IPS-11a (cell line): ENCODE measurements at regions not wholly inside any gene's neighbourhood (a gene's known extent, or its start where the extent isn't known, plus 50 kb on each side); places are given as distances from the start of the nearest gene placed in this dataset.

Source experiments
- H3K4me3 ChIP-seq: one replicate; pipeline ENCODE4 v1.5.1; 2013; ENCODE audit warnings: low read depth, low read length, control low read depth

GRCh38 chr14:85122690-85123089 lies 407.3 kb upstream of the FLRT2 start:
- H3K4me3 ChIP-seq, result no peak overlapping the region

- no peak overlapping the region for H3K4me3 ChIP-seq
Measured at GRCh38 chr14:85123755-85124154, 406.2 kb upstream of the FLRT2 start.

- no peak overlapping the region for H3K4me3 ChIP-seq
Measured at GRCh38 chr14:85124631-85125290, 405.2 kb upstream of the FLRT2 start.

GRCh38 chr14:85125291-85125670 lies 404.7 kb upstream of the FLRT2 start:
- H3K4me3 ChIP-seq, result no peak overlapping the region

- H3K4me3 ChIP-seq, result no peak overlapping the region
Measured at GRCh38 chr14:85129921-85130320, 400.0 kb upstream of the FLRT2 start.

GRCh38 chr14:85131226-85131922 lies 398.6 kb upstream of the FLRT2 start:
- H3K4me3 ChIP-seq, result no peak overlapping the region

GRCh38 chr14:85142982-85143381 lies 387.0 kb upstream of the FLRT2 start:
- H3K4me3 ChIP-seq, result no peak overlapping the region

- no peak overlapping the region for H3K4me3 ChIP-seq
Measured at GRCh38 chr14:85146779-85147178, 383.2 kb upstream of the FLRT2 start.

GRCh38 chr14:85150166-85150565 lies 379.8 kb upstream of the FLRT2 start:
- no peak overlapping the region for H3K4me3 ChIP-seq

- no peak overlapping the region for H3K4me3 ChIP-seq
Measured at GRCh38 chr14:85154714-85155113, 375.2 kb upstream of the FLRT2 start.

GRCh38 chr14:85156319-85156718 lies 373.6 kb upstream of the FLRT2 start:
- no peak overlapping the region for H3K4me3 ChIP-seq

GRCh38 chr14:85159726-85160125 lies 370.2 kb upstream of the FLRT2 start:
- no peak overlapping the region for H3K4me3 ChIP-seq

- H3K4me3 ChIP-seq, result no peak overlapping the region
Measured at GRCh38 chr14:85165094-85165493, 364.9 kb upstream of the FLRT2 start.

- H3K4me3 ChIP-seq, result no peak overlapping the region
Measured at GRCh38 chr14:85169381-85169780, 360.6 kb upstream of the FLRT2 start.

GRCh38 chr14:85172290-85172689 lies 357.7 kb upstream of the FLRT2 start:
- no peak overlapping the region for H3K4me3 ChIP-seq

GRCh38 chr14:85172889-85173477 lies 357.0 kb upstream of the FLRT2 start:
- H3K4me3 ChIP-seq, result no peak overlapping the region

GRCh38 chr14:85175556-85175955 lies 354.4 kb upstream of the FLRT2 start:
- H3K4me3 ChIP-seq, result no peak overlapping the region

GRCh38 chr14:85178864-85179263 lies 351.1 kb upstream of the FLRT2 start:
- H3K4me3 ChIP-seq, result no peak overlapping the region

GRCh38 chr14:85180876-85181275 lies 349.1 kb upstream of the FLRT2 start:
- no peak overlapping the region for H3K4me3 ChIP-seq

GRCh38 chr14:85182282-85182681 lies 347.7 kb upstream of the FLRT2 start:
- no peak overlapping the region for H3K4me3 ChIP-seq

GRCh38 chr14:85186082-85186481 lies 343.9 kb upstream of the FLRT2 start:
- H3K4me3 ChIP-seq, result no peak overlapping the region

- H3K4me3 ChIP-seq, result no peak overlapping the region
Measured at GRCh38 chr14:85187521-85187920, 342.4 kb upstream of the FLRT2 start.
